PC-9 (cell line): ENCODE measurements at regions not wholly inside any gene's neighbourhood (a gene's known extent, or its start where the extent isn't known, plus 50 kb on each side); places are given as distances from the start of the nearest gene placed in this dataset.

Source experiments
- BruUV-seq: library from RNA; stranded (reverse); fragments of 400-500 nt; replicated peaks from 2 replicates; lab custom pipeline; 2021; lab: Mats Ljungman, UMichigan
- CTCF ChIA-PET: fragments of 300-600 bp; sonication (Branson Sonifier 250); formaldehyde crosslinking; loops from one replicate; lab custom pipeline; 2022; ENCODE audit warnings: antibody characterized with exemption; lab: Charles Lee
- POLR2A ChIA-PET: fragments of 300-600 bp; sonication (Branson Sonifier 250); formaldehyde crosslinking; loops from one replicate; lab custom pipeline; 2022; ENCODE audit warnings: antibody characterized with exemption; ENCODE audit not compliant: unreplicated experiment; lab: Charles Lee
- DNase-seq, 2 experiments: peaks; one replicate each; pipeline versions ENCODE4 v3.0.0 to v3.0.0-alpha.2; 2015 to 2022; ENCODE audit warnings: mixed read lengths in 1 of 2
- H2AFZ ChIP-seq: fragments of 200-600 bp; sonication (generic); 2 replicates; pipeline ENCODE4 v1.8.1; 2017; ENCODE audit warnings: antibody characterized with exemption
- H3F3A ChIP-seq: fragments of 200-600 bp; sonication (generic); 2 replicates; pipeline ENCODE4 v1.8.1; 2017; ENCODE audit warnings: antibody characterized with exemption, mild to moderate bottlenecking, low read depth; ENCODE audit not compliant: insufficient read depth
- H3K27ac ChIP-seq: fragments of 200-600 bp; sonication (generic); 2 replicates; pipeline ENCODE4 v1.6.1; 2016; ENCODE audit warnings: mixed run types
- H3K27me3 ChIP-seq: fragments of 200-600 bp; sonication (generic); 2 replicates; pipeline ENCODE4 v1.6.1; 2016; ENCODE audit warnings: low read depth, mixed run types; ENCODE audit not compliant: insufficient read depth
- H3K36me3 ChIP-seq: fragments of 200-600 bp; sonication (generic); 2 replicates; pipeline ENCODE4 v1.6.1; 2016; ENCODE audit warnings: low read depth, mixed run types
- H3K4me1 ChIP-seq: fragments of 200-600 bp; sonication (generic); replicated peaks from 2 replicates; pipeline ENCODE4 v1.6.1; 2016; ENCODE audit warnings: mixed run types; ENCODE audit not compliant: insufficient read depth
- H3K4me2 ChIP-seq: fragments of 200-600 bp; sonication (generic); 2 replicates; pipeline ENCODE4 v1.6.1; 2017; ENCODE audit warnings: mixed run types
- H3K4me3 ChIP-seq: fragments of 200-600 bp; sonication (generic); 2 replicates; pipeline ENCODE4 v1.6.1; 2016; ENCODE audit warnings: mixed run types
- H3K79me2 ChIP-seq: fragments of 200-600 bp; sonication (generic); 2 replicates; pipeline ENCODE4 v1.6.1; 2017; ENCODE audit warnings: low read depth, mixed run types
- H3K9me2 ChIP-seq: fragments of 200-600 bp; sonication (generic); 2 replicates; pipeline ENCODE4 v1.8.1; 2017; ENCODE audit warnings: mild to moderate bottlenecking; ENCODE audit not compliant: insufficient read depth
- H3K9me3 ChIP-seq: fragments of 200-600 bp; sonication (generic); 2 replicates; pipeline ENCODE4 v1.8.1; 2016; ENCODE audit warnings: low read depth; ENCODE audit not compliant: insufficient read depth
- H4K20me1 ChIP-seq: fragments of 200-600 bp; sonication (generic); 2 replicates; pipeline ENCODE4 v1.8.1; 2017; ENCODE audit not compliant: insufficient read depth
- CTCF ChIP-seq: fragments of 200-600 bp; sonication (generic); conservative IDR thresholded peaks from 2 replicates; pipeline ENCODE4 v1.6.1; 2017; ENCODE audit warnings: mixed run types, antibody characterized with exemption, mild to moderate bottlenecking, moderate library complexity
- EZH2 ChIP-seq: fragments of 200-600 bp; sonication (generic); IDR thresholded peaks from 2 replicates; pipeline ENCODE4 v1.8.0; 2017; ENCODE audit warnings: antibody characterized with exemption, low read depth
- intact Hi-C: fragments of 100-400 bp; cut with micrococcal nuclease; formaldehyde crosslinking; loops from one replicate; pipeline ENCODE4 v1.10.0; 2022; ENCODE audit not compliant: unreplicated experiment

- no peaks in the 10 kb centered on the region for H3K9me2 ChIP-seq
- peak overlapping the region; percentile 84 for H2AFZ ChIP-seq
- ChIA-PET POLR2A (no interaction called here), CTCF (no interaction called here)
- TF ChIP-seq EZH2 (no peak), CTCF (no peak)
- BruUV-seq: no TSS peak
- peak in 1 of 2 experiments; percentile 38 for DNase-seq
- H3K4me3 ChIP-seq: peak overlapping the region; percentile 51
- H3K27ac ChIP-seq: no peak overlapping the region
- intact Hi-C loops: no loop called here
- H3K9me3 ChIP-seq: no peaks in the 10 kb centered on the region
- H3K36me3 ChIP-seq: no peaks in the 10 kb centered on the region
- H3K4me2 ChIP-seq: peak overlapping the region; percentile 65
- H3K4me1 ChIP-seq: no peaks in the 10 kb centered on the region
- no peaks in the 10 kb centered on the region for H3F3A ChIP-seq
- no peaks in the 10 kb centered on the region for H4K20me1 ChIP-seq
- no peaks in the 10 kb centered on the region for H3K27me3 ChIP-seq
- H3K79me2 ChIP-seq: no peaks in the 10 kb centered on the region
These were observed 262.0 kb upstream of the G2E3 start for GRCh38 chr14:30296931-30297405.

GRCh38 chr14:30297876-30298795 is 260.8 kb upstream of the G2E3 start:
- H3K36me3 ChIP-seq: no peaks in the 10 kb centered on the region
- DNase-seq: no peak
- H3K9me2 ChIP-seq: no peaks in the 10 kb centered on the region
- ChIA-PET CTCF (no interaction called here), POLR2A (no interaction called here)
- peak overlapping the region; percentile 84 for H2AFZ ChIP-seq
- no peak overlapping the region for H3K27ac ChIP-seq
- no TSS peak for BruUV-seq
- no peaks in the 10 kb centered on the region for H3F3A ChIP-seq
- no peaks in the 10 kb centered on the region for H3K27me3 ChIP-seq
- TF ChIP-seq CTCF: no peak
- TF ChIP-seq EZH2: no peak
- H3K4me3 ChIP-seq: peak overlapping the region; percentile 51
- intact Hi-C loops: no loop called here
- no peaks in the 10 kb centered on the region for H3K9me3 ChIP-seq
- no peaks in the 10 kb centered on the region for H3K4me1 ChIP-seq
- no peaks in the 10 kb centered on the region for H3K79me2 ChIP-seq
- H3K4me2 ChIP-seq: peak overlapping the region; percentile 65
- H4K20me1 ChIP-seq: no peaks in the 10 kb centered on the region

GRCh38 chr14:30299915-30300314 is 259.0 kb upstream of the G2E3 start:
- Histone ChIP-seq H4K20me1 (no peaks in the 10 kb centered on the region), H3K4me2 (no peak overlapping the region), H3K36me3 (no peaks in the 10 kb centered on the region), H2AFZ (no peak overlapping the region), H3K9me3 (no peaks in the 10 kb centered on the region), H3K9me2 (no peaks in the 10 kb centered on the region), H3K4me1 (no peaks in the 10 kb centered on the region), H3K27me3 (no peaks in the 10 kb centered on the region), H3K79me2 (no peaks in the 10 kb centered on the region), H3F3A (no peaks in the 10 kb centered on the region), H3K4me3 (no peak overlapping the region), H3K27ac (no peak overlapping the region)
- TF ChIP-seq EZH2: no peak
- no peak for TF ChIP-seq CTCF
- ChIA-PET CTCF (no interaction called here), POLR2A (no interaction called here)
- DNase-seq: no peak
- no TSS peak for BruUV-seq
- intact Hi-C loops: no loop called here
